HUES64 (cell line): ENCODE measurements at regions not wholly inside any gene's neighbourhood (a gene's known extent, or its start where the extent isn't known, plus 50 kb on each side); places are given as distances from the start of the nearest gene placed in this dataset.

Source experiments
- H3K27ac ChIP-seq: 2 replicates; pipeline ENCODE4 v1.7.0; 2013; ENCODE audit warnings: low read depth, low read length, inconsistent platforms
- H3K27me3 ChIP-seq: 2 replicates; pipeline ENCODE4 v1.6.1; 2013; ENCODE audit warnings: mild to moderate bottlenecking, low read length; ENCODE audit not compliant: insufficient read depth
- H3K36me3 ChIP-seq: 2 replicates; pipeline ENCODE4 v1.6.1; 2013; ENCODE audit warnings: mild to moderate bottlenecking, low read length; ENCODE audit not compliant: insufficient read depth
- H3K4me1 ChIP-seq: 2 replicates; pipeline ENCODE4 v1.6.1; 2013; ENCODE audit warnings: mild to moderate bottlenecking, low read length, moderate library complexity; ENCODE audit not compliant: insufficient read depth
- H3K4me3 ChIP-seq: 2 replicates; pipeline ENCODE4 v1.5.1; 2013; ENCODE audit warnings: mild to moderate bottlenecking, low read length, moderate library complexity
- H3K9ac ChIP-seq: 2 replicates; pipeline ENCODE4 v1.6.1; 2013; ENCODE audit warnings: mild to moderate bottlenecking, low read depth, low read length
- H3K9me3 ChIP-seq: 2 replicates; pipeline ENCODE4 v1.6.1; 2013; ENCODE audit warnings: low read depth, low read length; ENCODE audit not compliant: insufficient read depth
- WGBS: fragments of 150-250, 120-280 bp; methylation state at CpG from one replicate; pipeline ENCODE4 v1.1.7; 2013; ENCODE audit warnings: missing lambda C conversion rate; 5-methylcytosine and 5-hydroxymethylcytosine counted together

- 81% methylated on average over 1 of the region's 2 CpGs for WGBS
Observed at GRCh38 chr2:59893612-59894011, 659.8 kb downstream of the BCL11A start.

GRCh38 chr2:59892398-59892797 lies 661.1 kb downstream of the BCL11A start:
- 65% methylated on average over 5 of the region's 5 CpGs for WGBS
- Histone ChIP-seq H3K9ac (no peak overlapping the region), H3K27ac (no peak overlapping the region), H3K36me3 (no peaks in the 10 kb centered on the region), H3K4me1 (peaks cover 18% of the 10 kb centered on the region), H3K9me3 (no peaks in the 10 kb centered on the region), H3K4me3 (no peak overlapping the region), H3K27me3 (no peaks in the 10 kb centered on the region)

More at GRCh38 chr2:59893612-59894011, 659.8 kb downstream of the BCL11A start:
- Histone ChIP-seq H3K9me3 (no peaks in the 10 kb centered on the region), H3K4me1 (peaks cover 7% of the 10 kb centered on the region), H3K4me3 (no peak overlapping the region), H3K27me3 (no peaks in the 10 kb centered on the region), H3K27ac (no peak overlapping the region), H3K36me3 (no peaks in the 10 kb centered on the region), H3K9ac (no peak overlapping the region)

GRCh38 chr2:59889305-59889704 lies 664.1 kb downstream of the BCL11A start:
- no peak overlapping the region for H3K27ac ChIP-seq
- no peak overlapping the region for H3K9ac ChIP-seq
- H3K4me1 ChIP-seq, result peaks cover 23% of the 10 kb centered on the region
- no peaks in the 10 kb centered on the region for H3K27me3 ChIP-seq
- H3K36me3 ChIP-seq, result no peaks in the 10 kb centered on the region
- no peaks in the 10 kb centered on the region for H3K9me3 ChIP-seq
- H3K4me3 ChIP-seq, result no peak overlapping the region
- 96% methylated on average over 6 of the region's 8 CpGs for WGBS

- no peak overlapping the region for H3K9ac ChIP-seq
Observed at GRCh38 chr2:59888706-59889105, 664.7 kb downstream of the BCL11A start.

DNA sequence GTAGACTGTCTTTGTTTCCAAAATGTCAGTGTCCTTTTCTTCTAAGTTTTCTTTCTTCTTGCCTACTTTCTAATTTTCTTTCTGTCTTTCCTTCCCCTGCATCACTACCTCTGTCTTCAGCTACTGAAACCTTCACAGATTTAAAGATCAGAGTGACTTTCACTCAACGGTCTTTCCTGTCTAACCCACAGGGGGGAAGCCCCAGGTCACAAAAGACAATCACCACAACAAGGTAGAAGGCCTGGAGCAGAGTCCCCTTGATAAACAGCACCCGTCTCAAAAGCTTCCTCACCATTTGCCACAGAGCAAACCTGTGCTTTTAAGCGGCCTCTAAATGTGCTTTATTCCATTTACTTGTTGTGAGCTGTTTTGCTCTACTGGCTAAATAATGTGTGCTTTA lies 665.4 kb downstream of the BCL11A start:
- 21% methylated on average over 3 of the region's 3 CpGs for WGBS
- H3K9ac ChIP-seq, result no peak overlapping the region

More at GRCh38 chr2:59888706-59889105, 664.7 kb downstream of the BCL11A start:
- H3K9me3 ChIP-seq, result no peaks in the 10 kb centered on the region
- no peaks in the 10 kb centered on the region for H3K36me3 ChIP-seq
- H3K4me3 ChIP-seq, result no peak overlapping the region
- peaks cover 23% of the 10 kb centered on the region for H3K4me1 ChIP-seq
- no peak overlapping the region for H3K27ac ChIP-seq
- WGBS, result 80% methylated on average over 1 of the region's 1 CpG
- H3K27me3 ChIP-seq, result no peaks in the 10 kb centered on the region

GRCh38 chr2:59887366-59887765 lies 666.1 kb downstream of the BCL11A start:
- Histone ChIP-seq H3K36me3 (no peaks in the 10 kb centered on the region), H3K9ac (no peak overlapping the region), H3K27ac (no peak overlapping the region), H3K4me3 (no peak overlapping the region), H3K27me3 (no peaks in the 10 kb centered on the region), H3K9me3 (no peaks in the 10 kb centered on the region), H3K4me1 (peaks cover 23% of the 10 kb centered on the region)
- 59% methylated on average over 3 of the region's 3 CpGs for WGBS

More for the DNA sequence above, 665.4 kb downstream of the BCL11A start:
- Histone ChIP-seq H3K27me3 (no peaks in the 10 kb centered on the region), H3K4me3 (no peak overlapping the region), H3K4me1 (peaks cover 23% of the 10 kb centered on the region), H3K27ac (no peak overlapping the region), H3K36me3 (no peaks in the 10 kb centered on the region), H3K9me3 (no peaks in the 10 kb centered on the region)

GRCh38 chr2:59886759-59887158 lies 666.7 kb downstream of the BCL11A start:
- no peaks in the 10 kb centered on the region for H3K9me3 ChIP-seq
- H3K27ac ChIP-seq, result no peak overlapping the region
- peaks cover 23% of the 10 kb centered on the region for H3K4me1 ChIP-seq
- H3K27me3 ChIP-seq, result no peaks in the 10 kb centered on the region
- H3K36me3 ChIP-seq, result no peaks in the 10 kb centered on the region
- WGBS, result 80% methylated on average over 1 of the region's 3 CpGs
- H3K9ac ChIP-seq, result no peak overlapping the region
- no peak overlapping the region for H3K4me3 ChIP-seq

DNA sequence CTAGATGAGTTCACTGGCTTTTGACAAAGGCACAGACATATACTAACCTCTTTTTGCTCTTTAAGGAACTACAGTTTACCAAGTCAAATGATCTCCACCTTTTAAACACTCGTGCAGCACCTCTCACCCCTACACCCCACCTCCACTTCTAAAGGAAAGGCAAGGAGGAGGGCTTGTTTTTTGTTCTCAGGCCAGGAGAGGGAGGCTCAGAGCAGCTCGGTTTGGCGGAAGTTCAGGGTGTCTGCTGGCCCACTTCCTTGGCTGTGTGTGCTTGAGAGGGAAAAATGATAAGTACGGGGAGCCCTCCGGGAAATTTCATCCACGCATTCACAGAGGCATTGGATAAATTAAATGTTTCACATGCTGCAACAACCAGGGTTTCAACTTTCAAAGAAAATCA lies 667.9 kb downstream of the BCL11A start:
- H3K9me3 ChIP-seq, result no peaks in the 10 kb centered on the region
- H3K36me3 ChIP-seq, result no peaks in the 10 kb centered on the region
- no peak overlapping the region for H3K27ac ChIP-seq
- no peaks in the 10 kb centered on the region for H3K27me3 ChIP-seq
- no peak overlapping the region for H3K9ac ChIP-seq
- WGBS, result 83% methylated on average over 5 of the region's 6 CpGs
- peaks cover 23% of the 10 kb centered on the region for H3K4me1 ChIP-seq
- no peak overlapping the region for H3K4me3 ChIP-seq

DNA sequence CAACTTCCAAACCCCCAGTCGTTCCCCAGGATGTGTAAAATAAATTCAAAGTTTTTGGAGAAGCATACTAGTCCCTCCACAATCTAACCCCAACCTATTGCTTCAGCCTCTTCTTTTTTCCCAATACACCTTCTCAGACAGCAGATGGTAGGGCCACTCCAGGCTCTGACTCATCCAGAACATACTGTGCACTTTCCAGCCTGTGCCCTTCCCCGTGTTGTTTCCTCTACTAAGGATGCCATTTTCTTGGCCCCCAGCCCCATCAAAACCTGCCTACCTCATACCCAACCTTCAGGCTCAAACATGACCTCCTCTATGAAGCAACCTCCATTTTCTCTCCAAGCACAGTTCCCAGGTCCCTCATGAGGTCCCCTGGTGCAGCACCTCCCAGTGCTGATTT lies 669.3 kb downstream of the BCL11A start:
- Histone ChIP-seq H3K9me3 (no peaks in the 10 kb centered on the region), H3K4me3 (no peak overlapping the region), H3K27ac (no peak overlapping the region), H3K4me1 (peaks cover 23% of the 10 kb centered on the region), H3K27me3 (no peaks in the 10 kb centered on the region), H3K9ac (no peak overlapping the region), H3K36me3 (no peaks in the 10 kb centered on the region)
- WGBS, result 93% methylated on average over 2 of the region's 2 CpGs

DNA sequence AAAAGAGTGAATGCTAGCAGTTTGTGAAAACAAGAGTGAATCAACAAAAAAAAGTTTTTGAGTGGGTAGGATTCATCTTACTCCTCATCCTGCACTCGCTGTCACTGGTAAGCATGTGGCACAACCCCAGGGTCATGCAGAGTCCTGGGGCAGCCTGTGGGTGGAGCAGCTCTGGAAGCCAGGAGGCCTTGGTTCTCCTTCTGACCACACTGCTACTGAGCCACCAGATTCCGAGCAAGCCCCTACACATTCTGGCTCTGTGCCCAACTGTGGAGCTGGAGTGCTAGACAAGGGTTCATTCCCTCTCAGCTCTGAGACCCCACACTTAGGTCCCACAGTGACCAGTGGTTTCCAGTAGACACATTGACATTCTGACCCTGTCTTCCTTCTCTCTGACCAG lies 670.6 kb downstream of the BCL11A start:
- Histone ChIP-seq H3K27me3 (no peaks in the 10 kb centered on the region), H3K27ac (no peak overlapping the region), H3K36me3 (no peaks in the 10 kb centered on the region), H3K9me3 (no peaks in the 10 kb centered on the region), H3K4me3 (no peak overlapping the region), H3K4me1 (peaks cover 14% of the 10 kb centered on the region), H3K9ac (no peak overlapping the region)
- 93% methylated on average over 2 of the region's 2 CpGs for WGBS

GRCh38 chr2:59882279-59882678 lies 671.2 kb downstream of the BCL11A start:
- Histone ChIP-seq H3K4me1 (peaks cover 8% of the 10 kb centered on the region), H3K36me3 (no peaks in the 10 kb centered on the region), H3K27me3 (no peaks in the 10 kb centered on the region), H3K27ac (no peak overlapping the region), H3K9me3 (no peaks in the 10 kb centered on the region), H3K4me3 (no peak overlapping the region), H3K9ac (no peak overlapping the region)
- WGBS, result 75% methylated on average over 3 of the region's 3 CpGs

- 88% methylated on average over 1 of the region's 1 CpG for WGBS
Observed at GRCh38 chr2:59881218-59881617, 672.2 kb downstream of the BCL11A start.

More at GRCh38 chr2:59881218-59881617, 672.2 kb downstream of the BCL11A start:
- Histone ChIP-seq H3K27ac (no peak overlapping the region), H3K4me3 (no peak overlapping the region), H3K4me1 (peaks cover 6% of the 10 kb centered on the region; the same call in 1 of the 2 replicates), H3K9ac (no peak overlapping the region), H3K9me3 (no peaks in the 10 kb centered on the region), H3K27me3 (no peaks in the 10 kb centered on the region), H3K36me3 (no peaks in the 10 kb centered on the region)
